ENCODE measurements at regions not wholly inside any gene's neighbourhood (a gene's known extent, or its start where the extent isn't known, plus 50 kb on each side); places are given as distances from the start of the nearest gene placed in this dataset.

GRCh38 chr11:97865424-97866012 lies 1155.2 kb upstream of the CNTN5 start:
- no peak for ATAC-seq
- TF ChIP-seq, protein P1, sequence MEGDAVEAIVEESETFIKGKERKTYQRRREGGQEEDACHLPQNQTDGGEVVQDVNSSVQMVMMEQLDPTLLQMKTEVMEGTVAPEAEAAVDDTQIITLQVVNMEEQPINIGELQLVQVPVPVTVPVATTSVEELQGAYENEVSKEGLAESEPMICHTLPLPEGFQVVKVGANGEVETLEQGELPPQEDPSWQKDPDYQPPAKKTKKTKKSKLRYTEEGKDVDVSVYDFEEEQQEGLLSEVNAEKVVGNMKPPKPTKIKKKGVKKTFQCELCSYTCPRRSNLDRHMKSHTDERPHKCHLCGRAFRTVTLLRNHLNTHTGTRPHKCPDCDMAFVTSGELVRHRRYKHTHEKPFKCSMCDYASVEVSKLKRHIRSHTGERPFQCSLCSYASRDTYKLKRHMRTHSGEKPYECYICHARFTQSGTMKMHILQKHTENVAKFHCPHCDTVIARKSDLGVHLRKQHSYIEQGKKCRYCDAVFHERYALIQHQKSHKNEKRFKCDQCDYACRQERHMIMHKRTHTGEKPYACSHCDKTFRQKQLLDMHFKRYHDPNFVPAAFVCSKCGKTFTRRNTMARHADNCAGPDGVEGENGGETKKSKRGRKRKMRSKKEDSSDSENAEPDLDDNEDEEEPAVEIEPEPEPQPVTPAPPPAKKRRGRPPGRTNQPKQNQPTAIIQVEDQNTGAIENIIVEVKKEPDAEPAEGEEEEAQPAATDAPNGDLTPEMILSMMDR (IDR thresholded peaks at IDR 0.05): no peak
- Histone ChIP-seq H3K36me3 (no peaks in the 10 kb centered on the region), H3K9me3 (no peaks in the 10 kb centered on the region), H3K27me3 (no peaks in the 10 kb centered on the region), H3K27ac (no peak overlapping the region), H3K4me3 (no peak overlapping the region), H3K4me1 (no peaks in the 10 kb centered on the region)
- intact Hi-C loops (cut with DNase I): no loop called here
- DNase-seq: no peak

- TF ChIP-seq, protein P1 (IDR thresholded peaks at IDR 0.05): no peak
- no peak overlapping the region for H3K27ac ChIP-seq
- H3K27me3 ChIP-seq: no peaks in the 10 kb centered on the region
- ATAC-seq: no peak
- no peaks in the 10 kb centered on the region for H3K36me3 ChIP-seq
- no peaks in the 10 kb centered on the region for H3K4me1 ChIP-seq
- intact Hi-C loops (cut with DNase I): no loop called here
- no peaks in the 10 kb centered on the region for H3K9me3 ChIP-seq
- H3K4me3 ChIP-seq: no peak overlapping the region
- no peak for DNase-seq
Observed at GRCh38 chr11:97871816-97872215, 1148.9 kb upstream of the CNTN5 start.

- Histone ChIP-seq H3K27me3 (no peaks in the 10 kb centered on the region), H3K4me1 (no peaks in the 10 kb centered on the region), H3K9me3 (no peaks in the 10 kb centered on the region), H3K4me3 (no peak overlapping the region), H3K36me3 (no peaks in the 10 kb centered on the region), H3K27ac (no peak overlapping the region)
- DNase-seq: no peak
- TF ChIP-seq, protein P1 (IDR thresholded peaks at IDR 0.05): no peak
- no peak for ATAC-seq
- intact Hi-C loops (cut with DNase I): no loop called here
Observed at GRCh38 chr11:97880209-97880608, 1140.5 kb upstream of the CNTN5 start.

GRCh38 chr11:97883086-97883485 lies 1137.7 kb upstream of the CNTN5 start:
- H3K36me3 ChIP-seq: no peaks in the 10 kb centered on the region
- no peak for DNase-seq
- H3K27me3 ChIP-seq: no peaks in the 10 kb centered on the region
- TF ChIP-seq, protein P1 (IDR thresholded peaks at IDR 0.05): no peak
- no peaks in the 10 kb centered on the region for H3K9me3 ChIP-seq
- intact Hi-C loops (cut with DNase I): no loop called here
- no peak for ATAC-seq
- H3K4me3 ChIP-seq: no peak overlapping the region
- no peak overlapping the region for H3K27ac ChIP-seq
- H3K4me1 ChIP-seq: no peaks in the 10 kb centered on the region

GRCh38 chr11:97888641-97889040 lies 1132.1 kb upstream of the CNTN5 start:
- H3K4me1 ChIP-seq: no peaks in the 10 kb centered on the region
- DNase-seq (no peak), ATAC-seq (no peak)
- H3K27ac ChIP-seq: no peak overlapping the region
- no peak overlapping the region for H3K4me3 ChIP-seq
- no peaks in the 10 kb centered on the region for H3K27me3 ChIP-seq
- intact Hi-C loops (cut with DNase I): no loop called here
- H3K9me3 ChIP-seq: no peaks in the 10 kb centered on the region
- TF ChIP-seq, protein P1 (IDR thresholded peaks at IDR 0.05): no peak
- no peaks in the 10 kb centered on the region for H3K36me3 ChIP-seq

GRCh38 chr11:97890466-97890865 lies 1130.3 kb upstream of the CNTN5 start:
- Histone ChIP-seq H3K4me1 (no peaks in the 10 kb centered on the region), H3K9me3 (no peaks in the 10 kb centered on the region), H3K27ac (no peak overlapping the region), H3K36me3 (no peaks in the 10 kb centered on the region), H3K4me3 (no peak overlapping the region), H3K27me3 (no peaks in the 10 kb centered on the region)
- DNase-seq (no peak), ATAC-seq (no peak)
- intact Hi-C loops (cut with DNase I): no loop called here
- TF ChIP-seq, protein P1 (IDR thresholded peaks at IDR 0.05): no peak

Data from upper lobe of right lung (tissue), 1 donor.